Stomach smooth muscle (tissue), 2 donors: ENCODE measurements at regions not wholly inside any gene's neighbourhood (a gene's known extent, or its start where the extent isn't known, plus 50 kb on each side); places are given as distances from the start of the nearest gene placed in this dataset.
"Not testable (repeated sequence)": the region's sequence is repeated elsewhere in the genome, so short reads cannot be mapped to it uniquely, and the experiment has no call there.

Experiments
- H3K27ac ChIP-seq: one replicate; pipeline ENCODE4 v1.7.0; 2013; ENCODE audit warnings: mild to moderate bottlenecking, low read length, inconsistent platforms
- H3K27me3 ChIP-seq, 2 donors: one replicate each; pipeline ENCODE4 v1.7.0; 2013; ENCODE audit warnings: low read length in 2 of 2; ENCODE audit not compliant: insufficient read depth in 2 of 2, control insufficient read depth in 1 of 2
- H3K36me3 ChIP-seq, 2 donors: one replicate each; pipeline ENCODE4 v1.7.0; 2013; ENCODE audit warnings: low read length in 2 of 2; ENCODE audit not compliant: control insufficient read depth in 2 of 2, insufficient read depth in 2 of 2
- H3K4me1 ChIP-seq: one replicate; pipeline ENCODE4 v1.7.0; 2013; ENCODE audit warnings: low read length; ENCODE audit not compliant: control insufficient read depth, insufficient read depth
- H3K4me3 ChIP-seq, 2 donors: one replicate each; pipeline ENCODE4 v1.7.0; 2013; ENCODE audit warnings: low read length in 2 of 2
- H3K9ac ChIP-seq, 2 donors: one replicate each; pipeline ENCODE4 v1.7.0; 2013; ENCODE audit warnings: low read length in 2 of 2, mild to moderate bottlenecking in 1 of 2
- H3K9me3 ChIP-seq, 2 donors: one replicate each; pipeline ENCODE4 v1.7.0; 2013; ENCODE audit warnings: low read length in 2 of 2; ENCODE audit not compliant: control insufficient read depth in 2 of 2
- donor health status: healthy.
- donor health status: Pancreatic carcinoma.

DNA sequence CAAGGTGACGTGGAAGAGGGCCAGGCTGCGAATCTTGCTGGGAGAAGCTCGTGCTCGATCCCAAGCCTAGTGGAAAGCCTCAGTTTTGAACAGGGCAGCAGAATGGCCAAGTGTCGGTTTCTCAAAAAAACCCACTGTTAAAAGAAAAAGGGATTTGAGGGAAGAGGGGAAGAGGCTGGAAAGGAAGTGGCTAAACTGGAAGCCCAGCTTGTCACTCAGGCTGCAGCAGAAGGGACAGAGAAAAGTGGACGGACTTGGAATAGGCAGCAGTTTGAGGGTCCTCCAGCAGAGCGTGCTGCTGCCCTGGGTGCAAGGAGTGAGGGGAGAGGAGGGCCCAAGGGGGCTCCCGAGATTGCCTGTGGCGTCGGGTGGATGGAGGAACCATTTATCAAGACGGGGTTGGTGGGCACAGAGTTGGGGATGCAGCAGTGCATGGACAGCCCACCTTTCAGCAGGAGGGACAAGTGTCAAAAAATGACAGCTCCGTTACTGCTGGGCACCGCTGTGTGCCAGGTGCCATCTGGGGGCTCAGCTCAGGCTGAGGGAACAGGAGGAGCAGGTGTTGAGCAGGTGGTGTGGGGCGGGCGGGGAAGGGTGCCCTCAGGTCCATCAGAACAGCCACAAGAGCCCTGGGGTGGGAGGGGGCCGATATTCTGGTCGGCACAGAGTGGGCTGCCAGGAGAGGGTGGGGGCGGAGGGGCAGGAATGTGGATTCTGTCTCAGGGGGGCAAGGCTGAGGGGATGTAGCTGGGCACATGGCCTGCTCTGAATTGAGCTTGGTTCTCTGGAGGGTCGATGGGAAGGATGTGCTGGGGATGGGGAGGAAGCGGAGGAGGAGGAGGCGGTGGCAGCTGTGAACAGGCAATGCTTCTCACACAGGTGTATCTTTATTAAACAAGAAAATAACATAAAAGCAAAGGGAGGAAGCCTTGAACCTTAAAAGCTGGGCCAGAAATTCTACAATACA, 73.1 kb upstream of the METTL9 start:
- not testable (repeated sequence) for H3K9ac ChIP-seq, H3K27me3 ChIP-seq, H3K27ac ChIP-seq, H3K4me3 ChIP-seq, H3K36me3 ChIP-seq, H3K9me3 ChIP-seq, H3K4me1 ChIP-seq

- Histone ChIP-seq H3K4me1 (no peaks in the 10 kb centered on the region), H3K9ac (no peak overlapping the region), H3K27ac (no peak overlapping the region), H3K9me3 (no peaks in the 10 kb centered on the region), H3K36me3 (no peaks in the 10 kb centered on the region), H3K27me3 (no peaks in the 10 kb centered on the region), H3K4me3 (no peak overlapping the region)
These were observed 72.2 kb upstream of the METTL9 start for GRCh38 chr16:21526923-21527807.

- H3K36me3 ChIP-seq = not testable (repeated sequence)
These were observed 70.2 kb upstream of the METTL9 start for GRCh38 chr16:21529060-21529658.

DNA sequence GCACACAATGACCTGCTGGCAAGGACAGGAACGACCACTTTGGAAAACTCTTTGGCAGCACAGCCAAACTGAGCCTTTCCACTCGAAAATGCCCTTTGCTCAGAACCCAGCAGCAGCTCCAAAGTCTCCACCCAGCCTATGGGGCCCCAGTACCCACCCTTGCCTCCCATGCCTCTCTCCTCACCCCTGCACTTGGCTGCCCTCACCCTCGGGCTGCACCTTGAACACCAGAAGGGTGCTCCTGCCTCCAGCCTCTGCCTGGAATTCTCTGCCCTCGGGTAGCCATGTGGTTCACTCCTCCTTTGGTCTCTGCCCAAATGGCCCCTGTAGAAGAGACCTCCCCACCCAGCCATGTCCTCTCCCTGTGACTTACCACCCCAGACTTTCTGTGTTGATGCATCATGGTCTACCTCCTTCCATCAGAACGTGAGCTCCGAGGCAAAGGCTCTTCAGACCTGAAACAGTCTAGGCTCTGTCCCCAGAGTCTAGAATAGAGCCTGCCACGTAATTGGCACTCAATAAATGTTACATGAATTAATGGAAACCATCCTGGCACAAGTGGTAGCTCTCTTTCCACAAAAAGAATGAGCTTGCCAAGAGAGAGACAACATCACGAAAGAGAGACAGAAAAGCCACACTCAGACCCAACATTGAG, 68.5 kb upstream of the METTL9 start:
- not testable (repeated sequence) for H3K4me3 ChIP-seq, H3K27ac ChIP-seq, H3K27me3 ChIP-seq, H3K36me3 ChIP-seq, H3K9me3 ChIP-seq, H3K9ac ChIP-seq, H3K4me1 ChIP-seq

More at GRCh38 chr16:21529060-21529658, 70.2 kb upstream of the METTL9 start:
- H3K27me3 ChIP-seq, H3K27ac ChIP-seq, H3K9me3 ChIP-seq, H3K4me3 ChIP-seq, H3K9ac ChIP-seq, H3K4me1 ChIP-seq: not testable (repeated sequence)

DNA sequence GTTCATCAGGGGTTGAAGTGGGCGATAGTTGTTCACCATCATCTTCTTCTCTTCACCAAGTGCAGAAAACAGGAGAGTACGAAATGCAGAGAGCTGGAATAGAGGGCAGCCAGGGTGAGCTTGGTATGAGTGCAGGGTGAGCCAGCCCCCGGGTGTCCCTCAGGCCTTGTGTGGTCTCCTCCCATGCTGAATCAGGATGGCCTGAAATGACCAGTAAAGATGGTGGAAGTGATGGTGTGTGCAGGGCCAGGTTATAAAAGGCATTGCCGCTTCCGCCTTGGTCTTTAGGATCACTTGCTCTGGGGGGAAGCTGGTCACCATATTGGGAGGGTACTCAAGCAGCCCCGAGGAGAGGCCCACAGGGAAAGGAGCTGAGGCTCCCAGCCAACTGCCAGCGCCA, 66.4 kb upstream of the METTL9 start:
- H3K27ac ChIP-seq, H3K4me1 ChIP-seq, H3K4me3 ChIP-seq, H3K36me3 ChIP-seq, H3K9ac ChIP-seq, H3K9me3 ChIP-seq, H3K27me3 ChIP-seq: not testable (repeated sequence)

DNA sequence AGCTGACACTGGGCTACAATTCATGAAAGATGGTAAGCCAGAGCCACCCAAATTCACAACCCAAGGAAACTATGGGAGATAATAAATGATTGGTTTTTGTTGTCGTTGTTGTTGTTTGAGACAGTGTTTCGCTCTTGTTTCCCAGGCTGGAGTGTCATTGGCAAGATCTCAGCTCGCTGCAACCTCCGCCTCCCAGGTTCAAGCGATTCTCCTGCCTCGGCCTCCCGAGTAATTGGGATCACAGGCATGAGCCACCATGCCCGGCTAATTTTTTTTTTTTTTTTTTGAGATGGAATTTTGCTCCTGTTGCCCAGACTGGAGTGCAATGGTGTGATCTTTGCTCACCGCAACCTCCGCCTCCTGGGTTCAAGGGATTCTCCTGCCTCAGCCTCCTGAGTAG, 65.9 kb upstream of the METTL9 start:
- H3K27ac ChIP-seq, H3K27me3 ChIP-seq, H3K4me1 ChIP-seq, H3K9me3 ChIP-seq, H3K9ac ChIP-seq, H3K36me3 ChIP-seq, H3K4me3 ChIP-seq: not testable (repeated sequence)

DNA sequence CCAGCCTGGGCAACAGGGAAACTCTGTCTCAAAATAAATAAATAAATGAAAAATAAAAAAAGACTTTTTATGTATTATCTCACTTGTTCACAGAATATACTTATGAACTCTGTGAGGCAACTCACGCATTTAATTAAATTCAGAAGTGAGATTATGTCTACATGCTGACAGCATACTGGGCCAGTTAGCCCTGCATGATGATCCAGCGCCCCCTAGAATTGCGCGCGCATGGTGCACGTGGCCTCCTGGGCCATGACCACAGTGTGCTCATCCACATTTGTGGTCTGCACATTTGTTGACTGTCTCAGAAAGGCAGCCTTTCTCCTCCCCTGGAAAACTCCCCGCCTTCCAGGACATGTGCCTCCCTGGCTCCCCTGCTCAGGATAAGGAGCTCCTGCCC, 64.8 kb upstream of the METTL9 start:
- not testable (repeated sequence) for H3K27ac ChIP-seq, H3K9me3 ChIP-seq, H3K4me3 ChIP-seq, H3K27me3 ChIP-seq, H3K36me3 ChIP-seq, H3K4me1 ChIP-seq, H3K9ac ChIP-seq

DNA sequence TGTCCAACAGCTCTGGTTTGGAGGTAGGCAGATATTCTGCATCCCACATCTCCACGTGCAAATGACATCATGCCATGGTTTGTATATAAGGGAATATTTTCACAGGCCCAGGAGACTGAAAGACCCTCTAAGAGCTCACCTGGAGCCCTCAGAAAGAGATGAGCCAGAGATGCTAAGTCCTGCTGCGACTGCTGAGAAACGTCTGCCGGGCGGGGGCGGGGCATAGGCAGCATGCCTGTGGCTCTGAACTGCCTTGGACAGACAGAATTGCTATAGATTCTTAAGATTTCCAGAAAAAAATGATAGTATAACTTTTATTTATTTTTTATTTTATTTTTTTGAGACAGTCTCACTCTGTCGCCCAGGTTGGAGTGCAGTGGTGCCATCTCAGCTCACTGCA, 64.2 kb upstream of the METTL9 start:
- H3K4me1 ChIP-seq, H3K9me3 ChIP-seq: not testable (repeated sequence)

GRCh38 chr16:21536740-21537139, 62.6 kb upstream of the METTL9 start:
- not testable (repeated sequence) for H3K9me3 ChIP-seq, H3K9ac ChIP-seq

More for the DNA sequence above, 64.2 kb upstream of the METTL9 start:
- not testable (repeated sequence) for H3K27me3 ChIP-seq, H3K27ac ChIP-seq, H3K9ac ChIP-seq, H3K4me3 ChIP-seq, H3K36me3 ChIP-seq

DNA sequence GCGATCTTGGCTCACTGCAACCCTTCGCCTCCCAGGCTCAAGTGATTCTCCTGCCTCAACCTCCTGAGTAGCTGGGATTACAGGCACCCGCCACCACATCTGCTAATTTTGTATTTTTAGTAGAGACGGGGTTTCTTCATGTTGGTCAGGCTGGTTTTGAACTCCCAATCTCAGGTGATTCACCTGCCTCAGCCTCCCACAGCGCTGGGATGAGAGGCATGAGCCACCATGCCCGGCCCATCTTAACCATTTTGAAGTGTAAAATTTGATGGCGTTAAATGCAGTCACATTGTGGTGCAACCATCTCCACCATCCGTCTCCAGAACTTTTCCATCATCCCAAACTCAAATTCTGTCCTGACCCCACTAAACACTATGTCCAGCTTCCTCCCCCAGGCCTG, 61.8 kb upstream of the METTL9 start:
- not testable (repeated sequence) for H3K4me1 ChIP-seq, H3K4me3 ChIP-seq, H3K36me3 ChIP-seq, H3K27me3 ChIP-seq, H3K27ac ChIP-seq, H3K9ac ChIP-seq, H3K9me3 ChIP-seq

More at GRCh38 chr16:21536740-21537139, 62.6 kb upstream of the METTL9 start:
- H3K4me3 ChIP-seq, H3K4me1 ChIP-seq, H3K36me3 ChIP-seq, H3K27me3 ChIP-seq, H3K27ac ChIP-seq: not testable (repeated sequence)
